Fibroblast of lung (primary cell): ENCODE measurements at regions not wholly inside any gene's neighbourhood (a gene's known extent, or its start where the extent isn't known, plus 50 kb on each side); places are given as distances from the start of the nearest gene placed in this dataset.

Source experiments
- EZH2 ChIP-seq: IDR thresholded peaks from 2 replicates; pipeline ENCODE4 v1.5.1; 2012; ENCODE audit warnings: low read length, control low read depth, mild to moderate bottlenecking; ENCODE audit errors: missing control alignments
- TF ChIP-seq, protein P1 (sequence below), 2 donors: IDR thresholded peaks in 1 of 2; conservative IDR thresholded peaks in 1 of 2; 1 replicate in 1 of 2; 2 replicates in 1 of 2; pipeline ENCODE4 v1.5.1; 2011 to 2012; ENCODE audit warnings: low read length in 2 of 2, control low read depth in 1 of 2, inconsistent platforms in 1 of 2, low read depth in 1 of 2, mild to moderate bottlenecking in 1 of 2

DNA sequence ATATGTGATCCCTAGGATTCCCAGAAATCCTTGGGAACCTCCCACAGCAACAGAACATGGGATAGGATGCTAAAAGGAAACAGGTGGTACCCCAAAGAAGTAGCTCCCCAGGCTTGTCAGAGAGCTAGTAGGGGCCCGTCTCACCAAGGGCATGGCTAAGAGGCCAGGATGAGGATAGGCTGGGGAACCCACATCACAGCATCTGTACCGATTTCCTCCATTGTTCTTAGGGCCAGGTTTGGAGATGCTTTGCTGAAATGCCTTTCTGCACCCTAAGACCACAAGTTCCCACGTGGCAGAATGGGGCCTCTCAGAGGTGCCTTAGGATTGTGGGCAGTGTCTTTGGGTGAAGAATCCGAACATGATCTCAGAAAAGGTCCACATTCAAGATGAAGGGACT is 169.5 kb downstream of the HS3ST3B1 start:
- TF ChIP-seq, protein P1, sequence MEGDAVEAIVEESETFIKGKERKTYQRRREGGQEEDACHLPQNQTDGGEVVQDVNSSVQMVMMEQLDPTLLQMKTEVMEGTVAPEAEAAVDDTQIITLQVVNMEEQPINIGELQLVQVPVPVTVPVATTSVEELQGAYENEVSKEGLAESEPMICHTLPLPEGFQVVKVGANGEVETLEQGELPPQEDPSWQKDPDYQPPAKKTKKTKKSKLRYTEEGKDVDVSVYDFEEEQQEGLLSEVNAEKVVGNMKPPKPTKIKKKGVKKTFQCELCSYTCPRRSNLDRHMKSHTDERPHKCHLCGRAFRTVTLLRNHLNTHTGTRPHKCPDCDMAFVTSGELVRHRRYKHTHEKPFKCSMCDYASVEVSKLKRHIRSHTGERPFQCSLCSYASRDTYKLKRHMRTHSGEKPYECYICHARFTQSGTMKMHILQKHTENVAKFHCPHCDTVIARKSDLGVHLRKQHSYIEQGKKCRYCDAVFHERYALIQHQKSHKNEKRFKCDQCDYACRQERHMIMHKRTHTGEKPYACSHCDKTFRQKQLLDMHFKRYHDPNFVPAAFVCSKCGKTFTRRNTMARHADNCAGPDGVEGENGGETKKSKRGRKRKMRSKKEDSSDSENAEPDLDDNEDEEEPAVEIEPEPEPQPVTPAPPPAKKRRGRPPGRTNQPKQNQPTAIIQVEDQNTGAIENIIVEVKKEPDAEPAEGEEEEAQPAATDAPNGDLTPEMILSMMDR (conservative IDR thresholded peaks at IDR 0.05 in 1 of 2, IDR thresholded peaks at IDR 0.05 in 1 of 2; ENCODE audit: low read depth in 1 of 2, low read length in 2 of 2): no peak
- no peak for TF ChIP-seq EZH2
